Liver (tissue), 7 donors: ENCODE measurements at regions not wholly inside any gene's neighbourhood (a gene's known extent, or its start where the extent isn't known, plus 50 kb on each side); places are given as distances from the start of the nearest gene placed in this dataset.

Experiments used
- DNase-seq: peaks from one replicate; pipeline ENCODE4 v3.0.0-alpha.2; 2017; ENCODE audit warnings: low spot score
- H3K27ac ChIP-seq, 2 donors: one replicate each; pipeline ENCODE4 v1.7.0; 2013; ENCODE audit warnings: inconsistent platforms in 2 of 2, low read length in 2 of 2, control low read depth in 1 of 2, low read depth in 1 of 2, mild to moderate bottlenecking in 1 of 2
- H3K27me3 ChIP-seq, 4 donors: one replicate each; pipeline versions ENCODE4 v1.6.1 to v1.7.0; 2013; ENCODE audit warnings: low read length in 3 of 4, inconsistent platforms in 1 of 4, mild to moderate bottlenecking in 1 of 4, moderate library complexity in 1 of 4; ENCODE audit not compliant: control insufficient read depth in 4 of 4, insufficient read depth in 4 of 4
- H3K36me3 ChIP-seq, 4 donors: one replicate each; pipeline versions ENCODE4 v1.6.1 to v1.7.0; 2013; ENCODE audit warnings: low read length in 3 of 4, mild to moderate bottlenecking in 3 of 4, low read depth in 1 of 4, moderate library complexity in 1 of 4; ENCODE audit not compliant: control insufficient read depth in 4 of 4, insufficient read depth in 3 of 4
- H3K4me1 ChIP-seq, 4 donors: one replicate each; pipeline versions ENCODE4 v1.6.1 to v1.7.0; 2013; ENCODE audit warnings: low read length in 3 of 4, mild to moderate bottlenecking in 3 of 4, moderate library complexity in 1 of 4; ENCODE audit not compliant: control insufficient read depth in 4 of 4, insufficient read depth in 4 of 4
- H3K4me3 ChIP-seq, 3 donors: one replicate each; pipeline versions ENCODE4 v1.6.1 to v1.7.0; 2013; ENCODE audit warnings: low read length in 3 of 3, control low read depth in 1 of 3, low read depth in 1 of 3, mild to moderate bottlenecking in 1 of 3
- H3K9ac ChIP-seq, 2 donors: one replicate each; pipeline ENCODE4 v1.7.0; 2013; ENCODE audit warnings: low read length in 2 of 2, mild to moderate bottlenecking in 2 of 2, moderate library complexity in 2 of 2, control low read depth in 1 of 2, low read depth in 1 of 2
- H3K9me3 ChIP-seq, 4 donors: one replicate each; pipeline versions ENCODE4 v1.6.1 to v1.7.0; 2013; ENCODE audit warnings: low read length in 3 of 4; ENCODE audit not compliant: control insufficient read depth in 4 of 4
- ATF3 ChIP-seq: IDR thresholded peaks from 2 replicates; pipeline ENCODE4 v1.6.1; 2016; ENCODE audit warnings: antibody characterized with exemption
- FOXA1 ChIP-seq: IDR thresholded peaks from 2 replicates; pipeline ENCODE4 v1.6.1; 2016; ENCODE audit warnings: antibody characterized with exemption
- FOXA2 ChIP-seq: IDR thresholded peaks from 2 replicates; pipeline ENCODE4 v1.6.1; 2016; ENCODE audit warnings: antibody characterized with exemption
- GABPA ChIP-seq, 2 donors: IDR thresholded peaks in 1 of 2; conservative IDR thresholded peaks in 1 of 2; 2 replicates each; pipeline ENCODE4 v1.6.1; 2016; ENCODE audit warnings: antibody characterized with exemption in 2 of 2, mild to moderate bottlenecking in 1 of 2, moderate library complexity in 1 of 2
- HNF4A ChIP-seq, 2 donors: conservative IDR thresholded peaks; 2 replicates each; pipeline ENCODE4 v1.6.1; 2016; ENCODE audit warnings: antibody characterized with exemption in 2 of 2, mild to moderate bottlenecking in 2 of 2
- MAX ChIP-seq: IDR thresholded peaks from 2 replicates; pipeline ENCODE4 v1.6.1; 2016; ENCODE audit warnings: antibody characterized with exemption
- NR2F2 ChIP-seq: IDR thresholded peaks from 2 replicates; pipeline ENCODE4 v1.6.1; 2016; ENCODE audit warnings: antibody characterized with exemption
- RAD21 ChIP-seq, 2 donors: IDR thresholded peaks; 2 replicates each; pipeline ENCODE4 v1.6.1; 2016; ENCODE audit warnings: antibody characterized with exemption in 2 of 2, mild to moderate bottlenecking in 2 of 2
- REST ChIP-seq: IDR thresholded peaks from 2 replicates; pipeline ENCODE4 v1.6.1; 2016; ENCODE audit warnings: antibody characterized with exemption, mild to moderate bottlenecking
- RXRA ChIP-seq, 2 donors: IDR thresholded peaks; 2 replicates each; pipeline ENCODE4 v1.6.1; 2017 to 2018; ENCODE audit warnings: antibody characterized with exemption in 2 of 2, mild to moderate bottlenecking in 1 of 2
- SP1 ChIP-seq: IDR thresholded peaks from 2 replicates; pipeline ENCODE4 v1.6.1; 2018; ENCODE audit warnings: antibody characterized with exemption, mild to moderate bottlenecking
- TAF1 ChIP-seq: conservative IDR thresholded peaks from 2 replicates; pipeline ENCODE4 v1.6.1; 2016; ENCODE audit warnings: antibody characterized with exemption, mild to moderate bottlenecking
- YY1 ChIP-seq: IDR thresholded peaks from 2 replicates; pipeline ENCODE4 v1.6.1; 2016; ENCODE audit warnings: antibody characterized with exemption, mild to moderate bottlenecking
- ZBTB33 ChIP-seq: IDR thresholded peaks from 2 replicates; pipeline ENCODE4 v1.6.1; 2016; ENCODE audit warnings: antibody characterized with exemption
- WGBS: extraction: QIAGEN DNeasy Blood & Tissue Kit; methylation state at CpG from one replicate; pipeline ENCODE4 v1.1.7; 2013; 5-methylcytosine and 5-hydroxymethylcytosine counted together
- donor health status: healthy.
- donor health status: healthy.
- donor health status: healthy.
- donor health status: healthy.

- Histone ChIP-seq H3K9ac (no peak overlapping the region), H3K27me3 (no peaks in the 10 kb centered on the region), H3K36me3 (no peaks in the 10 kb centered on the region), H3K4me1 (peaks cover 0 to 9% (median 4%) of the 10 kb centered on the region in 4 donors), H3K27ac (peak overlapping the region in 1 of 2 donors; percentile 9), H3K9me3 (no peaks in the 10 kb centered on the region), H3K4me3 (no peak overlapping the region)
- WGBS: 61% methylated on average over 1 of the region's 1 CpG
- DNase-seq: no peak
- peak in 1 of 2 donors; percentile 31 for TF ChIP-seq RXRA (IDR thresholded peaks at IDR 0.05)
- TF ChIP-seq HNF4A (conservative IDR thresholded peaks at IDR 0.05): peak in 1 of 2 donors; percentile 12
- TF ChIP-seq FOXA2: no peak
- TF ChIP-seq MAX: peak; percentile 25
- peak; percentile 47 for TF ChIP-seq YY1
- peak; percentile 26 for TF ChIP-seq SP1
- peak; percentile 11 to 48 for TF ChIP-seq RAD21 (IDR thresholded peaks at IDR 0.05)
- peak; percentile 11 for TF ChIP-seq REST
- no peak for TF ChIP-seq TAF1
- TF ChIP-seq ATF3: no peak
Measured at GRCh38 chr5:54702470-54702869, 184.9 kb downstream of the SNX18 start.

GRCh38 chr5:54700986-54701578 lies 183.5 kb downstream of the SNX18 start:
- Histone ChIP-seq H3K4me1 (peaks cover 0 to 9% (median 4%) of the 10 kb centered on the region in 4 donors), H3K27me3 (no peaks in the 10 kb centered on the region), H3K9me3 (no peaks in the 10 kb centered on the region), H3K27ac (no peak overlapping the region), H3K9ac (no peak overlapping the region), H3K4me3 (no peak overlapping the region), H3K36me3 (no peaks in the 10 kb centered on the region)
- WGBS: 90% methylated on average over 5 of the region's 5 CpGs
- no peak for DNase-seq
- no peak for TF ChIP-seq MAX
- TF ChIP-seq RXRA (IDR thresholded peaks at IDR 0.05): peak in 1 of 2 donors; percentile 26
- TF ChIP-seq SP1: no peak

- Histone ChIP-seq H3K27ac (no peak overlapping the region), H3K27me3 (no peaks in the 10 kb centered on the region), H3K4me1 (peaks cover 0 to 2% (median 0%) of the 10 kb centered on the region in 4 donors), H3K9me3 (no peaks in the 10 kb centered on the region), H3K36me3 (no peaks in the 10 kb centered on the region), H3K9ac (no peak overlapping the region), H3K4me3 (no peak overlapping the region)
- TF ChIP-seq YY1 (no peak), MAX (no peak), FOXA1 (no peak), NR2F2 (no peak), GABPA (IDR thresholded peaks at IDR 0.05 in 1 of 2, conservative IDR thresholded peaks at IDR 0.05 in 1 of 2) (no peak), REST (no peak), ATF3 (no peak), ZBTB33 (no peak), RXRA (IDR thresholded peaks at IDR 0.05) (no peak), HNF4A (conservative IDR thresholded peaks at IDR 0.05) (no peak)
- DNase-seq: no peak
- WGBS: 74% methylated on average over 4 of the region's 4 CpGs
Measured at GRCh38 chr5:54696931-54697330, 179.4 kb downstream of the SNX18 start.
